Jurkat, Clone E6-1 (cell line): ENCODE measurements at regions not wholly inside any gene's neighbourhood (a gene's known extent, or its start where the extent isn't known, plus 50 kb on each side); places are given as distances from the start of the nearest gene placed in this dataset.
A peak's percentile ranks its signal among the peaks of the same experiment; 100 is the strongest.

Experiments used
- DNase-seq: peaks from one replicate; pipeline ENCODE4 v3.0.0-alpha.2; 2011; ENCODE audit warnings: low read depth, low spot score
- H3K4me3 ChIP-seq: 2 replicates; pipeline ENCODE4 v1.5.1; 2011; ENCODE audit warnings: mild to moderate bottlenecking, low read length, control low read depth, moderate library complexity

GRCh38 chrX:39176105-39176504 lies 374.8 kb downstream of the MID1IP1 start:
- no peak for DNase-seq
- H3K4me3 ChIP-seq: no peak overlapping the region

GRCh38 chrX:39189431-39189830 lies 388.2 kb downstream of the MID1IP1 start:
- DNase-seq: no peak
- H3K4me3 ChIP-seq: no peak overlapping the region

- DNase-seq: no peak
- H3K4me3 ChIP-seq: no peak overlapping the region
Measured at GRCh38 chrX:39194673-39195072, 393.4 kb downstream of the MID1IP1 start.

GRCh38 chrX:39195156-39195555 lies 393.9 kb downstream of the MID1IP1 start:
- peak overlapping the region; percentile 33 for H3K4me3 ChIP-seq
- peak; percentile 20 for DNase-seq

- H3K4me3 ChIP-seq: no peak overlapping the region
- DNase-seq: peak; percentile 77
Measured at GRCh38 chrX:39196192-39197102, 395.2 kb downstream of the MID1IP1 start.

- no peak overlapping the region for H3K4me3 ChIP-seq
- DNase-seq: no peak
Measured at GRCh38 chrX:39199429-39199828, 398.2 kb downstream of the MID1IP1 start.

GRCh38 chrX:39201305-39201990 lies 400.2 kb downstream of the MID1IP1 start:
- DNase-seq: peak; percentile 62
- H3K4me3 ChIP-seq: no peak overlapping the region

- no peak overlapping the region for H3K4me3 ChIP-seq
Measured at GRCh38 chrX:39202641-39203040, 401.4 kb downstream of the MID1IP1 start.

GRCh38 chrX:39203427-39203826 lies 402.2 kb downstream of the MID1IP1 start:
- no peak for DNase-seq
- no peak overlapping the region for H3K4me3 ChIP-seq

More at GRCh38 chrX:39202641-39203040, 401.4 kb downstream of the MID1IP1 start:
- no peak for DNase-seq

- DNase-seq: no peak
Measured at GRCh38 chrX:39204353-39204752, 403.1 kb downstream of the MID1IP1 start.

GRCh38 chrX:39204945-39205344 lies 403.7 kb downstream of the MID1IP1 start:
- DNase-seq: no peak
- no peak overlapping the region for H3K4me3 ChIP-seq

More at GRCh38 chrX:39204353-39204752, 403.1 kb downstream of the MID1IP1 start:
- no peak overlapping the region for H3K4me3 ChIP-seq

- no peak overlapping the region for H3K4me3 ChIP-seq
- no peak for DNase-seq
Measured at GRCh38 chrX:39205467-39205866, 404.2 kb downstream of the MID1IP1 start.

GRCh38 chrX:39206399-39207145 lies 405.3 kb downstream of the MID1IP1 start:
- H3K4me3 ChIP-seq: no peak overlapping the region
- no peak for DNase-seq

- DNase-seq: no peak
- H3K4me3 ChIP-seq: no peak overlapping the region
Measured at GRCh38 chrX:39211501-39211900, 410.2 kb downstream of the MID1IP1 start.

GRCh38 chrX:39212456-39212855 lies 411.2 kb downstream of the MID1IP1 start:
- DNase-seq: no peak

GRCh38 chrX:39214387-39215126 lies 413.3 kb downstream of the MID1IP1 start:
- no peak overlapping the region for H3K4me3 ChIP-seq
- DNase-seq: no peak

More at GRCh38 chrX:39212456-39212855, 411.2 kb downstream of the MID1IP1 start:
- H3K4me3 ChIP-seq: no peak overlapping the region

- no peak for DNase-seq
- H3K4me3 ChIP-seq: no peak overlapping the region
Measured at GRCh38 chrX:39220952-39221351, 419.7 kb downstream of the MID1IP1 start.

- DNase-seq: no peak
- H3K4me3 ChIP-seq: no peak overlapping the region
Measured at GRCh38 chrX:39222346-39223113, 421.3 kb downstream of the MID1IP1 start.
